Heart right ventricle (tissue), 16 donors: ENCODE measurements at regions not wholly inside any gene's neighbourhood (a gene's known extent, or its start where the extent isn't known, plus 50 kb on each side); places are given as distances from the start of the nearest gene placed in this dataset.

ENCODE experiments used
- ATAC-seq, 8 donors: fragments of 200-7000 bp; cut with Tn5 transposase; one replicate each; pipeline ENCODE4 v1.9.1; 2020; ENCODE audit warnings: mild to moderate bottlenecking in 8 of 8, moderate library complexity in 8 of 8, moderate number of reproducible peaks in 1 of 8
- DNase-seq, 2 donors: peaks; one replicate each; pipeline ENCODE4 v3.0.0-alpha.2; 2020
- H3K27ac ChIP-seq, 10 donors: fragments of 200-600 bp; sonication (generic) in 2 of 10; one replicate each; pipeline versions ENCODE4 v1.5.0 to v1.8.0; 2020 to 2022; ENCODE audit warnings: mild to moderate bottlenecking in 3 of 10
- H3K27me3 ChIP-seq, 7 donors: fragments of 200-600 bp; one replicate each; pipeline ENCODE4 v1.8.0; 2021 to 2022; ENCODE audit warnings: mild to moderate bottlenecking in 2 of 7
- H3K36me3 ChIP-seq, 9 donors: fragments of 200-600 bp; sonication (generic) in 1 of 9; one replicate each; pipeline versions ENCODE4 v1.5.0 to v1.8.0; 2020 to 2022; ENCODE audit warnings: mild to moderate bottlenecking in 2 of 9
- H3K4me1 ChIP-seq, 9 donors: fragments of 200-600 bp; sonication (generic) in 1 of 9; one replicate each; pipeline versions ENCODE4 v1.5.0 to v1.8.0; 2020 to 2022; ENCODE audit warnings: mild to moderate bottlenecking in 4 of 9
- H3K4me3 ChIP-seq, 10 donors: fragments of 200-600 bp; sonication (generic) in 2 of 10; one replicate each; pipeline versions ENCODE4 v1.5.0 to v1.8.0; 2020 to 2022; ENCODE audit warnings: mild to moderate bottlenecking in 7 of 10, moderate library complexity in 2 of 10
- H3K9me3 ChIP-seq, 11 donors: fragments of 200-600 bp in 10 of 11; sonication (generic) in 2 of 11; one replicate each; pipeline versions ENCODE4 v1.5.0 to v1.8.0; 2013 to 2022; ENCODE audit warnings: mild to moderate bottlenecking in 2 of 11, control low read depth in 1 of 11, moderate library complexity in 1 of 11
- WGBS, 2 donors: extraction: QIAGEN DNeasy Blood & Tissue Kit; methylation state at CpG; one replicate each; pipeline ENCODE4 v1.1.7; 2013; ENCODE audit warnings: inconsistent platforms in 1 of 2; 5-methylcytosine and 5-hydroxymethylcytosine counted together
- intact Hi-C, 10 donors: fragments of 100-400 bp; cut with DNase I; formaldehyde crosslinking; loops; one replicate each; pipeline versions ENCODE4 v1.11.1 to v1.14.2; 2022
- TF ChIP-seq, protein P1 (sequence below), 9 donors: fragments of 200-600 bp; sonication (generic) in 2 of 9; IDR thresholded peaks; one replicate each; pipeline versions ENCODE4 v1.5.0 to v1.8.0; 2021 to 2022; ENCODE audit warnings: antibody characterized with exemption in 9 of 9, mild to moderate bottlenecking in 5 of 9, moderate library complexity in 1 of 9
- donor health status: Arrhythmogenic right ventricular cardiomyopathy.
- donor health status: ischemic (EF 13 %, LVEDD 7.1; RV severe dilation, severe dysfunction).
- donor health status: healthy with polysubstance abuse.
- donor health status: DM: no; HTN: yes; CAD: no.
- donor health status: DM: no; HTN: no; CAD: no.
- donor health status: ischemic (EF 25% LVEDD 6.9; RV normal size, moderate dysfunction).
- donor health status: ischemic (EF 25% LVEDD 5.7; RV mildly dilated, moderate dysfunction).
- donor health status: healthy.
- donor health status: DM: yes; HTN: yes; CAD: no.
- donor health status: Ischemic cardiomyopathy.
- donor health status: ischemic (EF 35%, LVEDD 5.7; RV mildly dilated, moderate dysfunction).
- donor health status: nonischemic (EF 11% LVEDD 7.7; RV severe dilation, severe dysfunction).
- donor health status: DM: yes; HTN: yes; CAD: no.
- donor health status: PGD.
- donor health status: ischemic (EF 29% LVEDD 5.4; RV normal size, mild dysfunction).
- donor health status: nonischemic (EF 23%, LVEDD 6.1; RV moderate dilation, normal function).

DNA sequence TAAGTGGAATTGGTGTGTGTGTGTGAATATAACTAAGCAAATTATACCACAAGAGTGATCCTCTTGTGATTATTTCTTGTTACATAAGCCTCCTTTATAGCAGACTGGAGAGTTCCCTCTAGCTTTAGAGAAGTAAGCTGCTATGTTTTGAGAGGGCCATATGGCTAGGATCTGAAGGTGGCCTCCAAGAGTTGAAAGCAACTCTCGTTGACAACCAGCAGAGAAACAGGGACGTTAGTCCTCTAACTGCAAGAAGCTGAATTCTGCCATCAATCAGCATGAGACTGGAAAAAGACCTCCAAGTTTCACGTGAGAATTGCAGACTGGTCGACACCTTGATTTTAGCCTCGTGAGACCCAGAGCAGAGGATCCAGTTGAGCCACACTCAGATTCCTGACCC is 278.5 kb upstream of the ZNF717 start:
- no peak for ATAC-seq

DNA sequence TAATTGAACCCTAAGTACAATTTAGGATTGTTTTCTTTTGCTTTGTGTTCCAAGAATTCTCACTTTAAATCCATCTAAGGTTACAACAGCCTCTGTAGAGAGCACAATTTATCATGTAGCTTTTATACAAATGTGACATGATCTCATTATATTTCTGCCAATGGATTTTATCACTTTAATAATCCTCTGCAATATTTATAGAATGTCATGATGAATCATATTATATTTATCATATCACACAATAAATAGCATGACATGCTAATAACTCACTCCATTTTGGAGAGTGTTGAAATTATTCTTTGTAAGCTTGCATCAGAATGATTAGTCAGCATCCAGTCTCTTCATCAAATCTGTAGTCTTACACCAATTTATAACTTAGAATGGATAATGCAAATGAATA is 280.6 kb upstream of the ZNF717 start:
- TF ChIP-seq, protein P1, sequence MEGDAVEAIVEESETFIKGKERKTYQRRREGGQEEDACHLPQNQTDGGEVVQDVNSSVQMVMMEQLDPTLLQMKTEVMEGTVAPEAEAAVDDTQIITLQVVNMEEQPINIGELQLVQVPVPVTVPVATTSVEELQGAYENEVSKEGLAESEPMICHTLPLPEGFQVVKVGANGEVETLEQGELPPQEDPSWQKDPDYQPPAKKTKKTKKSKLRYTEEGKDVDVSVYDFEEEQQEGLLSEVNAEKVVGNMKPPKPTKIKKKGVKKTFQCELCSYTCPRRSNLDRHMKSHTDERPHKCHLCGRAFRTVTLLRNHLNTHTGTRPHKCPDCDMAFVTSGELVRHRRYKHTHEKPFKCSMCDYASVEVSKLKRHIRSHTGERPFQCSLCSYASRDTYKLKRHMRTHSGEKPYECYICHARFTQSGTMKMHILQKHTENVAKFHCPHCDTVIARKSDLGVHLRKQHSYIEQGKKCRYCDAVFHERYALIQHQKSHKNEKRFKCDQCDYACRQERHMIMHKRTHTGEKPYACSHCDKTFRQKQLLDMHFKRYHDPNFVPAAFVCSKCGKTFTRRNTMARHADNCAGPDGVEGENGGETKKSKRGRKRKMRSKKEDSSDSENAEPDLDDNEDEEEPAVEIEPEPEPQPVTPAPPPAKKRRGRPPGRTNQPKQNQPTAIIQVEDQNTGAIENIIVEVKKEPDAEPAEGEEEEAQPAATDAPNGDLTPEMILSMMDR (IDR thresholded peaks at IDR 0.05), result no peak
- DNase-seq (no peak), ATAC-seq (no peak)
- Histone ChIP-seq H3K36me3 (no peaks in the 10 kb centered on the region), H3K4me3 (no peak overlapping the region), H3K4me1 (no peaks in the 10 kb centered on the region), H3K9me3 (peaks cover 0 to 5% (median 0%) of the 10 kb centered on the region in 11 donors), H3K27ac (no peak overlapping the region), H3K27me3 (no peaks in the 10 kb centered on the region)
- intact Hi-C loops, result no loop called here

More for the DNA sequence above, 278.5 kb upstream of the ZNF717 start:
- no peak overlapping the region for H3K27ac ChIP-seq
- no peak overlapping the region for H3K4me3 ChIP-seq
- no peaks in the 10 kb centered on the region for H3K27me3 ChIP-seq
- WGBS, 2 donors, result 30% methylated on average over 5 of the region's 5 CpGs
- no peaks in the 10 kb centered on the region for H3K36me3 ChIP-seq
- no peaks in the 10 kb centered on the region for H3K4me1 ChIP-seq
- no peak for DNase-seq
- no peaks in the 10 kb centered on the region for H3K9me3 ChIP-seq
- TF ChIP-seq, protein P1 (IDR thresholded peaks at IDR 0.05), result no peak
- intact Hi-C loops, result no loop called here

DNA sequence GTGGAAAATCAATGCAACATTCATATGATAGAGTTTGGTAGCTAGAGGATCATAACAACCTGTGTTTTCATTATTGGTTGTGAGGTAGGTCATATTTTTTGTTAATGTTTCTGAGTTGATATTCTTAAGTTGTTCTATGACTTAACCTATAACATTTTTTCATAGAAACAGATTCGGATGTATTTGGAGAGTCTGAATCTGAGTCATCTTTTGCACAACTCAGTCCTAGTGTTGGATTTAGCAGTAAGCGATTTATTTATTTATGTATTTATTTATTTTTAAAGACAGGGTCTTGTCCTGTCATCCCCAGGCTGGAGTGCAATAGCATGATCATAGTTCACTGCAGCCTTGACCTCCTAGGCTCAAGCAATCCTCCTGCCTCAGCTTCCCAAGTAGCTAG is 292.8 kb upstream of the ZNF717 start:
- 86 to 90% methylated on average over 2 of the region's 2 CpGs for WGBS, 2 donors
- Histone ChIP-seq H3K4me1 (no peaks in the 10 kb centered on the region), H3K27me3 (no peaks in the 10 kb centered on the region), H3K4me3 (no peak overlapping the region), H3K36me3 (no peaks in the 10 kb centered on the region), H3K9me3 (peaks cover 0 to 3% (median 0%) of the 10 kb centered on the region in 11 donors), H3K27ac (no peak overlapping the region)
- ATAC-seq, result no peak
- intact Hi-C loops, result no loop called here
- TF ChIP-seq, protein P1 (IDR thresholded peaks at IDR 0.05), result no peak
- no peak for DNase-seq

DNA sequence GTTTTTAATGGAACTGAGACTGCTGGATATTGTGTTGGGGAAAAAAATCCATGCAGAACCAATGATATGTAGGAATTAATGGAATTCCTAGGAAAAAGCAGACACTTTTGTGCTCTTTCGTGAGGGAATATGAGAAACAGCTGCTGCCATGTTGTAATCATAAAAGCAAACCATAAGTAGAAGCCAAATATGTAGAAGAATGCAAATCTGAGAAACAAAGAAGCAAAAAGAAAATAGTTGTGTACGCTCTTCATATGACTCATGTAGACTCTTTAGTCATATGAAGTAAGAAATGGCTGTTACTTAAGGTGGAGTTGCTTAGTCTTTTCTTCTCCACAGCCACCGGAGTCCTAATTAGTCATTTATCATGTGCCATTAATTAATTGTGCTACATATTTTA is 298.6 kb upstream of the ZNF717 start:
- Histone ChIP-seq H3K4me1 (no peaks in the 10 kb centered on the region), H3K27ac (no peak overlapping the region), H3K4me3 (no peak overlapping the region), H3K36me3 (no peaks in the 10 kb centered on the region), H3K27me3 (no peaks in the 10 kb centered on the region), H3K9me3 (peaks cover 0 to 20% (median 3%) of the 10 kb centered on the region in 11 donors)
- ATAC-seq (no peak), DNase-seq (no peak)
- intact Hi-C loops, result no loop called here
- TF ChIP-seq, protein P1 (IDR thresholded peaks at IDR 0.05), result no peak
- WGBS, 2 donors, result 68 to 72% methylated on average over 3 of the region's 3 CpGs
